IgD-negative memory B cell (primary cell): ENCODE measurements at regions not wholly inside any gene's neighbourhood (a gene's known extent, or its start where the extent isn't known, plus 50 kb on each side); places are given as distances from the start of the nearest gene placed in this dataset.
"Not testable (repeated sequence)": the region's sequence is repeated elsewhere in the genome, so short reads cannot be mapped to it uniquely, and the experiment has no call there.

Source experiments
- H3K27ac Mint-ChIP-seq, 3 donors: one replicate each; pipeline ENCODE4 v1.8.0; 2020 to 2022; ENCODE audit warnings: mild to moderate bottlenecking in 3 of 3, mixed read lengths in 3 of 3, moderate library complexity in 1 of 3
- H3K27me3 Mint-ChIP-seq: one replicate; pipeline ENCODE4 v1.8.0; 2021; ENCODE audit warnings: mixed read lengths
- H3K36me3 Mint-ChIP-seq: one replicate; pipeline ENCODE4 v1.8.0; 2020; ENCODE audit warnings: mild to moderate bottlenecking, mixed read lengths
- H3K4me1 Mint-ChIP-seq, 3 donors: one replicate each; pipeline ENCODE4 v1.8.0; 2020 to 2022; ENCODE audit warnings: mixed read lengths in 3 of 3, mild to moderate bottlenecking in 1 of 3
- H3K4me3 Mint-ChIP-seq, 4 donors: one replicate each; pipeline ENCODE4 v1.8.0; 2020 to 2022; ENCODE audit warnings: mild to moderate bottlenecking in 4 of 4, mixed read lengths in 4 of 4, moderate library complexity in 3 of 4
- H3K9me3 Mint-ChIP-seq, 3 donors: one replicate each; pipeline ENCODE4 v1.8.0; 2020 to 2021; ENCODE audit warnings: mixed read lengths in 3 of 3, mild to moderate bottlenecking in 1 of 3

DNA sequence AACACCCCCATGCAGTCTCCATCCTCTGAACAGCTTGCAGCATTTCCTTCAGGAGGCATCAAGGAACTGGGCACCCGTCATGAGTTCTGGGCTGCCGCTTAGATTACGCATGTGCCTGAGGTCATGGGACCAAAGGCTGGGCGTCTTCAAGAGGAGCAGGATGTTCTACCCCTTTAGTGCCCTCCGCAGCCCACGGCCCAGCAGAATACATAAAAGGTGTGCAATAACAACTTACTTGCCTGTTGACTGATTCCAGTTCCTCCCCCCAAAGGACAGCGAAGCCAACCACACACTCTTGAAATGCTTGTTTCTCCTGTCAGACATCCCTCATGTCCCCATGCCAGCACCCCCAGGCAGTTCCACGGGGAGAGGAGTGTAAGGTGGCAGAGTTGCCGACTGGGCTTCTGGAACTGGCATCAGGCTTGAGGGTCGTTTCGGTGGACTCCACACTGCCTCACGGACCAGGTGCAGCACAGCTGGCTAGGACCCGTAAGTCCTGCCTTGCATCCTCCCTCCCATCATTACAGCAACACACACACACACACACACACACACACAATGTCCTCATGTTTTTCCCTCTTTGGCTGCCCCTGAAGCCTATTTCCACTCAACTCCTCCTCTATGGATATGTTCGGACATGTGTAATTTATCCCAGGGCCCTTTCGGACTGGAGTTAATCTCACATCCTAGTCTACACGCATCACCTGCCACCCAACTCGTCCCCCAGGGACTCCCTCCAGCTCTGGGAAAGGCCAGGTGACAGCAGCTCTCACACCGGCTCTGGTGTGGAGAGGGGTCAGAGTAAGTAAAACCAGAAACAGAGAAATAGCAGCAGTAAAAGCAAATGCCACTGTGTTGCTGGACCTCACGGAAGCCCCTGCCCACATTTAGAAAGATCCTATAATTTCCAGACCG is 200.7 kb downstream of the BCL11A start:
- H3K27ac Mint-ChIP-seq, result peak overlapping the region; percentile 97 to 100 (median 99)
- H3K4me1 Mint-ChIP-seq, result peaks cover 56 to 85% (median 72%) of the 10 kb centered on the region in 3 donors
- H3K9me3 Mint-ChIP-seq, result peaks cover 0 to 7% (median 7%) of the 10 kb centered on the region in 3 donors
- peak overlapping the region; percentile 68 to 88 (median 75) for H3K4me3 Mint-ChIP-seq
- no peaks in the 10 kb centered on the region for H3K36me3 Mint-ChIP-seq
- no peaks in the 10 kb centered on the region for H3K27me3 Mint-ChIP-seq

DNA sequence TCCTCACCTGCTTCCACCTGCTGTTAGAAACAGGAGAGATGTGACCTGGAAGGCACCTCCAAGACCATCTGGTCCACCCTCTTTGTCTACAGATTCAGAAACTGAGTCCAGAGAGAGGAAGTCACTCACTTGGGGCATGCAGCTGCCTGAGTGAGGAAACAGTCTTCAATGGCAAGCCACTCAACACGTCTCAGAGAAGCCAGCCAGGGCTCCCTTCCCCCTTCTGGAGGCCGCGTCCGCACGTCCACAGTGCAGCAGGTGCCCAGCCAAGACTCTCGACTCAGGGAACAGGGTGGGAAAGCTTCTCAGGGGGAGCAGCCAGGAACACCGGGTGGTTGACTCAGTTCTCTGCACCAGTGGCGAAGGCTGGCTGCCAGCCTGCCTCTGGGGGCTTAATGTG is 201.7 kb downstream of the BCL11A start:
- H3K36me3 Mint-ChIP-seq, result peaks cover 3% of the 10 kb centered on the region
- H3K4me1 Mint-ChIP-seq, result peaks cover 66 to 83% (median 77%) of the 10 kb centered on the region in 3 donors
- H3K27ac Mint-ChIP-seq, result peak overlapping the region; percentile 97 to 100 (median 99)
- H3K4me3 Mint-ChIP-seq, result peak overlapping the region; percentile 34 to 88 (median 73)
- H3K27me3 Mint-ChIP-seq, result no peaks in the 10 kb centered on the region
- peaks cover 0 to 12% (median 7%) of the 10 kb centered on the region in 3 donors for H3K9me3 Mint-ChIP-seq

DNA sequence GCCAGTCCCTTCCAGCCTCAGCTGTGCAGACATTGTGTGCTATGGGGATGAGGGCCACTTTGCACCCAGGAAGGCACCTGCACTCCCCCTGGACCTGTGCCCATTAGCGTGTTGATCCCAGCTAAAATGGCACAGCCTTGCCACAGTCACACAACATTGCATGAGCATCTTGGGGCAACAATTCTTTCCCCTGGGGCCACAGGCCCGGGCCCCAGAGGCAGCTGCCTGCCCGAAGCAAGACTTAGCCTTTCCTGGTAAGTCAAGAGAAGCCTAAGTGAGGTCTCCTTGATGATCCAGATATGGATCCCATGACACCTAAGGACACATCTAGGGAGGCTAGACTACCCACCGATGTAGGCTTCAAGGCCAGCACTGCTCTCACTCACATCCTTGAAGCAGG is 202.1 kb downstream of the BCL11A start:
- H3K27ac Mint-ChIP-seq, result peak overlapping the region; percentile 97 to 100 (median 99)

GRCh38 chr2:60350791-60351190 is 202.7 kb downstream of the BCL11A start:
- Mint-ChIP-seq H3K9me3 (peaks cover 0 to 12% (median 4%) of the 10 kb centered on the region in 3 donors), H3K27ac (peak overlapping the region; percentile 97 to 100 (median 99)), H3K27me3 (no peaks in the 10 kb centered on the region), H3K4me3 (peak overlapping the region in 3 of 4 donors; percentile 74 to 82 (median 78)), H3K36me3 (peaks cover 3% of the 10 kb centered on the region), H3K4me1 (peaks cover 60 to 75% (median 69%) of the 10 kb centered on the region in 3 donors)

More for the DNA sequence above, 202.1 kb downstream of the BCL11A start:
- H3K4me3 Mint-ChIP-seq, result peak overlapping the region in 3 of 4 donors; percentile 74 to 82 (median 78)
- peaks cover 0 to 12% (median 5%) of the 10 kb centered on the region in 3 donors for H3K9me3 Mint-ChIP-seq
- H3K4me1 Mint-ChIP-seq, result peaks cover 65 to 80% (median 74%) of the 10 kb centered on the region in 3 donors
- no peaks in the 10 kb centered on the region for H3K27me3 Mint-ChIP-seq
- H3K36me3 Mint-ChIP-seq, result peaks cover 3% of the 10 kb centered on the region

DNA sequence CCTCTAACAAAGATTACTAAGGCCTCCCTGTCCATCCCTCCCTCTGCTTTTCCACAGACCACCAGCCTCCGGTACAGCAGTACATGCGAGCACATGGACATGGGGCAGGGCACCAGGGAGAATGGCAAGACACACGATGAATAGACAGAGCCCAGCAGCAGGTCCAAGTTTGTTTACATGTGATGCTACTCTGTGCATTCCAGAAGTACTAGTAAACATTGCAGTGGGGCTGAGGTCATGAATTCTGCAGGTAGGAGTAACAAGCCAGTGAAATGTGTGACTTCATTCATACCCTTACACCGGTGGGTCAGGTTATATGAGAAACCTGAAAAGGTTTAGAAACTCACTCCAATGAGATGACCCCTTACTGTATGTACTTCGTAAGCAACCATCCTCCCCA is 205.7 kb downstream of the BCL11A start:
- Mint-ChIP-seq H3K36me3 (peaks cover 3% of the 10 kb centered on the region), H3K27me3 (no peaks in the 10 kb centered on the region), H3K27ac (peak overlapping the region; percentile 21 to 72 (median 34)), H3K9me3 (peaks cover 0 to 12% (median 4%) of the 10 kb centered on the region in 3 donors), H3K4me3 (peak overlapping the region in 1 of 4 donors; percentile 41), H3K4me1 (peaks cover 35 to 55% (median 49%) of the 10 kb centered on the region in 3 donors)

GRCh38 chr2:60342491-60342890 is 211.0 kb downstream of the BCL11A start:
- peaks cover 29 to 33% (median 33%) of the 10 kb centered on the region in 3 donors for H3K4me1 Mint-ChIP-seq
- H3K4me3 Mint-ChIP-seq, result not testable (repeated sequence)
- peaks cover 11% of the 10 kb centered on the region for H3K36me3 Mint-ChIP-seq

GRCh38 chr2:60341151-60341550 is 212.3 kb downstream of the BCL11A start:
- no peak overlapping the region for H3K4me3 Mint-ChIP-seq
- no peaks in the 10 kb centered on the region for H3K27me3 Mint-ChIP-seq
- H3K9me3 Mint-ChIP-seq, result peaks cover 0 to 3% (median 3%) of the 10 kb centered on the region in 3 donors
- H3K27ac Mint-ChIP-seq, result no peak overlapping the region
- H3K4me1 Mint-ChIP-seq, result peaks cover 35 to 39% (median 39%) of the 10 kb centered on the region in 3 donors
- H3K36me3 Mint-ChIP-seq, result peaks cover 8% of the 10 kb centered on the region

More at GRCh38 chr2:60342491-60342890, 211.0 kb downstream of the BCL11A start:
- not testable (repeated sequence) for H3K9me3 Mint-ChIP-seq, H3K27ac Mint-ChIP-seq, H3K27me3 Mint-ChIP-seq

DNA sequence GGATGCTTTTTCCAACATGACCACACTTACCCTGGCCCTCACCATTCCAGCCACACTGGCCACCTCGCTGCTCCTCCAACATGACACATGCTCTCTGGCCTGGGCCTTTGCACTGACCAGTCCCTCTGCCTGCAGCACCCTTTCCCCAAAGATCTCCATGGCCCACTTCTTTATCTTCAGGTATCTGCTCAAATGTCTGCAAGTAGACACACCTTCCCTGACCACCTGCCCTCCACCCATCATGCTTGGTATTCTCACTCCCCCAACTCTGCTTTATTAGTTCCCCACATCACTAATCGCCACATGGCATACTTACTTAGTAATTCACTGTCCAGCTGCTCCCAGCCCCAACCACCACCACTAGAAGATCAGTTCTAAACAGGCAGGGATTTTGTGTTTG is 214.2 kb downstream of the BCL11A start:
- H3K27ac Mint-ChIP-seq, result no peak overlapping the region
- peaks cover 10% of the 10 kb centered on the region for H3K36me3 Mint-ChIP-seq
- H3K9me3 Mint-ChIP-seq, result peaks cover 0 to 3% (median 3%) of the 10 kb centered on the region in 3 donors
- H3K4me3 Mint-ChIP-seq, result peak overlapping the region in 1 of 4 donors; percentile 80
- no peaks in the 10 kb centered on the region for H3K27me3 Mint-ChIP-seq
- peaks cover 42 to 46% (median 44%) of the 10 kb centered on the region in 3 donors for H3K4me1 Mint-ChIP-seq

DNA sequence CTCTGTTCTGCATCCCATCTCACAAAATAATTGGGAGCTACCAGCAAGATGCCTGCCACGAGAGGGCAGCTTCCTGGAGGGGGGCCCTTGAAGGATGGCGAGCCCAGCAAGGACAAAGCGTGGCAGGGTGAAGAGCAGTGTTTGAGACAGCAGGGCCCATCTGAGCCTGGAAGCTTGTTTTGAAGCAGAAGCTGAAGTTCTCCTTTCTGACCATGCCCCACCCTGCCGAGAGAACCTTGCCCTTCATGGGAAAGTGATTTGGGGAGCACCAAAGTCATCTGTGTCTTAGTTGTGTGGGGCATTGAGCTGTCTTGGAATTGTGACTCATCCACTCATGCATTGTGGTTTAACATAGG is 216.3 kb downstream of the BCL11A start:
- Mint-ChIP-seq H3K9me3 (peaks cover 0 to 5% (median 3%) of the 10 kb centered on the region in 3 donors), H3K27me3 (no peaks in the 10 kb centered on the region), H3K4me1 (peaks cover 41 to 46% (median 44%) of the 10 kb centered on the region in 3 donors), H3K4me3 (peak overlapping the region in 3 of 4 donors; percentile 9 to 81 (median 57)), H3K36me3 (peaks cover 10% of the 10 kb centered on the region), H3K27ac (peak overlapping the region; percentile 70 to 98 (median 92))

GRCh38 chr2:60336442-60337141 is 216.9 kb downstream of the BCL11A start:
- Mint-ChIP-seq H3K9me3 (peaks cover 0 to 5% (median 3%) of the 10 kb centered on the region in 3 donors), H3K27ac (peak overlapping the region; percentile 70 to 98 (median 92))

DNA sequence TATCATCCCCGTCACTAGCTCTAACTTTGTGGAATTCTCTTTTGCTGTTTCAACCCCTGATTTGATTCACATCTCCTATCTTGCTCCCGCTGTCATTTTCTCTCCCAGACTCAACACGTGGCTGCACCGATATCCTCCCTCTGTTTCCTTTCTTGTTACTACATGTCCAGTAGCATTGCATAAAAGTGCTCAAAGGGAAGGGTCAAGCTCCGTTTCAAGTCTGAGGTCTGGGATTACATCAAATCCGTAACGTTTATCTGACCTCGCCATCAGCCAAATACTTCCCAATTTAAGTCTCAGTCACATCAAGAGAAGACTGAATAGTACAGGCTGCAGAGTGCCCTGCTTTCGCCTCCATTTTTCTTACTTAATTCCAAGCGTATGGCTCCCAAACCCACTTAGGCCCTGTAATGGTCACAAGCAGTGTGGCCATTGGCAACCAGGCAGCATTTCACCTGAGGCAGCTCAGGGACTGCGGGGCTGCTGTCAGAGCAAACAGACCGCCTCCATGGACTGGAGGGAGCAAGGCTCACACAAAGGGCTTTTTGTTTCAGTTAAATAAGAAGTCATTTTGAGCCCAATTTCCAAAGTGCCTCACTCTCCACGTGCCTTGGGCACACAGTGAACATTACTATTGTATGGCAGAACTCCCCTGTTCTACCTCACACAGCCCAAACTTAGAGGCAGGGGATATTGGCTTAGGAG is 217.8 kb downstream of the BCL11A start:
- Mint-ChIP-seq H3K4me3 (peak overlapping the region in 2 of 4 donors; percentile 57 to 81), H3K36me3 (peaks cover 10% of the 10 kb centered on the region), H3K27ac (peak overlapping the region; percentile 70 to 98 (median 92)), H3K27me3 (no peaks in the 10 kb centered on the region), H3K4me1 (peaks cover 41 to 45% (median 43%) of the 10 kb centered on the region in 3 donors), H3K9me3 (peaks cover 0 to 5% (median 3%) of the 10 kb centered on the region in 3 donors)

More at GRCh38 chr2:60336442-60337141, 216.9 kb downstream of the BCL11A start:
- no peaks in the 10 kb centered on the region for H3K27me3 Mint-ChIP-seq
- H3K4me1 Mint-ChIP-seq, result peaks cover 41 to 42% (median 41%) of the 10 kb centered on the region in 3 donors
- peaks cover 10% of the 10 kb centered on the region for H3K36me3 Mint-ChIP-seq
- H3K4me3 Mint-ChIP-seq, result peak overlapping the region in 3 of 4 donors; percentile 9 to 81 (median 57)

DNA sequence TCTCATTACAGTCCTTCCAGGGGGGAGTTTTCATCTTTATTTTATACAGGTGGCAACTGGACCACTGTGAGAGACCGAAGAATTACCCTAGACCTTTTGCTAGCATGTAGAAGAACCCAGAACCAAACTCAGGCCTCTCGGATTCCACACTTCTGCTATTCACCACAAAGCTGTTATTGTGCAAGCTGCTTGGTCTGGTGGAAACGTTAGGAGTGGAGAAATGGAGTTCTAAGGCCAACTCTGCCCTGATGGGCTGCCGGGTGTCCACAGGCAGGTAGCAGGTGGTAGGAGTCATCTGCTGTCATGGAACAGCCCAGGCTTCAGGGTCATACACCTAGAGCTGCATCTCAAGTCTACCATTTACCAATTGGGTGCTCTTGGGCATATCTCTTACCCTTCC is 218.8 kb downstream of the BCL11A start:
- Mint-ChIP-seq H3K4me1 (peaks cover 35 to 45% (median 41%) of the 10 kb centered on the region in 3 donors), H3K27ac (no peak overlapping the region)

DNA sequence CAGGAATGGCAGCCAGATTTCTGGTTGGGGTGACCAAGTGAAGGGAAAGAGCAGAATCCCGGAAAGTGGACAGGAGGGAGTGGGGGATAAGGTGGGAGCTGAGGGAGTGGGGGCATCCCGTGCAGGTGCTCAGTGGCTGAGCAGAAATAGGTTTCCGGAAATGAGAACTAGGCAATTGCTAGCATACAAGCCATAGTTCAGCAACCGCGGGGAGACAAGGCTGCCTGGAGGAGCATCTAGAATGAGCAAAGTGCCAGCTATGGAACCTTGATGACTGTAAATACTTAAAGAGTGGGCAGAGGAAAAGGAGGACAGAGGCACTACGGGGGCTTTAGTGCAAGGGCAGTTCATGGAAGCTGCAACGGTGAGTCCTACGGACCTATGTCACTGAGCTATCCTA is 220.2 kb downstream of the BCL11A start:
- Mint-ChIP-seq H3K4me3 (peak overlapping the region in 1 of 4 donors; percentile 41), H3K27me3 (no peaks in the 10 kb centered on the region), H3K9me3 (peaks cover 0 to 1% (median 0%) of the 10 kb centered on the region in 3 donors), H3K27ac (peak overlapping the region in 2 of 3 donors; percentile 54 to 65), H3K36me3 (peaks cover 2% of the 10 kb centered on the region), H3K4me1 (peaks cover 28 to 34% (median 32%) of the 10 kb centered on the region in 3 donors)

More for the DNA sequence above, 218.8 kb downstream of the BCL11A start:
- no peaks in the 10 kb centered on the region for H3K27me3 Mint-ChIP-seq
- peaks cover 0 to 5% (median 3%) of the 10 kb centered on the region in 3 donors for H3K9me3 Mint-ChIP-seq
- no peak overlapping the region for H3K4me3 Mint-ChIP-seq
- peaks cover 10% of the 10 kb centered on the region for H3K36me3 Mint-ChIP-seq
